H9 (cell line): ENCODE measurements at regions not wholly inside any gene's neighbourhood (a gene's known extent, or its start where the extent isn't known, plus 50 kb on each side); places are given as distances from the start of the nearest gene placed in this dataset.

Source experiments
- DNase-seq: peaks from one replicate; pipeline ENCODE4 v3.0.0-alpha.2; 2017
- H2AFZ ChIP-seq: one replicate; pipeline ENCODE4 v1.6.1; 2013; ENCODE audit warnings: mild to moderate bottlenecking, low read length, control low read depth, moderate library complexity
- H2AK5ac ChIP-seq: 2 replicates; pipeline ENCODE4 v1.6.1; 2013; ENCODE audit warnings: low read length, control low read depth, mixed read lengths; ENCODE audit not compliant: insufficient read length
- H2BK120ac ChIP-seq: one replicate; pipeline ENCODE4 v1.6.1; 2013; ENCODE audit warnings: low read depth, mild to moderate bottlenecking, low read length, control low read depth, inconsistent platforms; ENCODE audit not compliant: poor library complexity, severe bottlenecking
- H2BK12ac ChIP-seq: 2 replicates; pipeline ENCODE4 v1.6.1; 2013; ENCODE audit warnings: low read length, control low read depth, mixed read lengths, low read depth; ENCODE audit not compliant: insufficient read length
- H2BK15ac ChIP-seq: 2 replicates; pipeline ENCODE4 v1.6.1; 2013; ENCODE audit warnings: low read depth, low read length, control low read depth
- H2BK20ac ChIP-seq: one replicate; pipeline ENCODE4 v1.6.1; 2013; ENCODE audit warnings: low read depth, mild to moderate bottlenecking, low read length, control low read depth, inconsistent platforms; ENCODE audit not compliant: poor library complexity, severe bottlenecking
- H2BK5ac ChIP-seq: 2 replicates; pipeline ENCODE4 v1.6.1; 2013; ENCODE audit warnings: low read length, control low read depth, mixed read lengths; ENCODE audit not compliant: insufficient read length
- H3K14ac ChIP-seq: 2 replicates; pipeline ENCODE4 v1.6.1; 2013; ENCODE audit warnings: low read length, control low read depth; ENCODE audit not compliant: insufficient read depth
- H3K18ac ChIP-seq: 2 replicates; pipeline ENCODE4 v1.6.1; 2013; ENCODE audit warnings: low read depth, mild to moderate bottlenecking, mixed read lengths, low read length, control low read depth; ENCODE audit not compliant: insufficient read length
- H3K23ac ChIP-seq: 2 replicates; pipeline ENCODE4 v1.6.1; 2013; ENCODE audit warnings: low read length, control low read depth, mixed read lengths, low read depth; ENCODE audit not compliant: insufficient read length
- H3K23me2 ChIP-seq: 2 replicates; pipeline ENCODE4 v1.6.1; 2013; ENCODE audit warnings: low read depth, mild to moderate bottlenecking, mixed read lengths, low read length, control low read depth; ENCODE audit not compliant: insufficient read length, poor library complexity, severe bottlenecking
- H3K27ac ChIP-seq: 2 replicates; pipeline ENCODE4 v1.5.1; 2013; ENCODE audit warnings: low read length, control low read depth, mixed read lengths, low read depth; ENCODE audit not compliant: insufficient read length
- H3K27me3 ChIP-seq: 2 replicates; pipeline ENCODE4 v1.6.1; 2013; ENCODE audit warnings: low read length, control low read depth, inconsistent platforms; ENCODE audit not compliant: insufficient read depth
- H3K4ac ChIP-seq: 2 replicates; pipeline ENCODE4 v1.6.1; 2013; ENCODE audit warnings: low read depth, mild to moderate bottlenecking, control low read depth, inconsistent platforms, low read length, moderate library complexity
- H3K4me1 ChIP-seq: 2 replicates; pipeline ENCODE4 v1.6.1; 2013; ENCODE audit warnings: low read length, control low read depth, inconsistent platforms; ENCODE audit not compliant: insufficient read depth
- H3K4me2 ChIP-seq: 2 replicates; pipeline ENCODE4 v1.6.1; 2013; ENCODE audit warnings: low read length, control low read depth, mixed read lengths; ENCODE audit not compliant: insufficient read length, insufficient read depth
- H3K56ac ChIP-seq: 2 replicates; pipeline ENCODE4 v1.6.1; 2013; ENCODE audit warnings: low read depth, mild to moderate bottlenecking, mixed read lengths, low read length, control low read depth; ENCODE audit not compliant: insufficient read length
- H3K79me1 ChIP-seq: 2 replicates; pipeline ENCODE4 v1.6.1; 2013; ENCODE audit warnings: low read depth, mild to moderate bottlenecking, moderate library complexity, low read length, control low read depth, inconsistent platforms; ENCODE audit not compliant: insufficient read depth, poor library complexity, severe bottlenecking
- H3K79me2 ChIP-seq: 2 replicates; pipeline ENCODE4 v1.6.1; 2013; ENCODE audit warnings: low read length, control low read depth, inconsistent platforms; ENCODE audit not compliant: insufficient read depth
- H3K9ac ChIP-seq: 2 replicates; pipeline ENCODE4 v1.6.1; 2013; ENCODE audit warnings: low read length, control low read depth, mixed read lengths; ENCODE audit not compliant: insufficient read length; ENCODE audit errors: extremely low read depth
- H3K9me3 ChIP-seq: one replicate; pipeline ENCODE4 v1.6.1; 2013; ENCODE audit warnings: low read depth, low read length, inconsistent platforms; ENCODE audit not compliant: control insufficient read depth
- H3T11ph ChIP-seq: one replicate; pipeline ENCODE4 v1.6.1; 2013; ENCODE audit warnings: mild to moderate bottlenecking, low read length, control low read depth, inconsistent platforms
- H4K20me1 ChIP-seq: one replicate; pipeline ENCODE4 v1.6.1; 2013; ENCODE audit not compliant: control insufficient read depth, insufficient read length, insufficient read depth
- H4K5ac ChIP-seq: 2 replicates; pipeline ENCODE4 v1.6.1; 2013; ENCODE audit warnings: low read depth, mild to moderate bottlenecking, mixed read lengths, low read length, control low read depth; ENCODE audit not compliant: insufficient read length
- H4K8ac ChIP-seq: replicated peaks from 2 replicates; pipeline ENCODE4 v1.6.1; 2013; ENCODE audit warnings: low read length, control low read depth, mixed read lengths, low read depth; ENCODE audit not compliant: insufficient read length
- H4K91ac ChIP-seq: 2 replicates; pipeline ENCODE4 v1.6.1; 2013; ENCODE audit warnings: low read depth, mild to moderate bottlenecking, moderate library complexity, mixed read lengths, low read length, control low read depth; ENCODE audit not compliant: insufficient read length
- H3K27ac Mint-ChIP-seq, 3 experiments: 2 replicates in 2 of 3; 3 replicates in 1 of 3; pipeline ENCODE4 v1.8.0; 2020 to 2021; ENCODE audit warnings: mixed read lengths in 3 of 3, mild to moderate bottlenecking in 1 of 3, moderate library complexity in 1 of 3
- H3K27me3 Mint-ChIP-seq: 2 replicates; pipeline ENCODE4 v1.8.0; 2021; ENCODE audit warnings: low read depth, mild to moderate bottlenecking, moderate library complexity, mixed read lengths
- H3K36me3 Mint-ChIP-seq, 3 experiments: 2 replicates in 2 of 3; 3 replicates in 1 of 3; pipeline ENCODE4 v1.8.0; 2020 to 2021; ENCODE audit warnings: low read depth in 3 of 3, mixed read lengths in 3 of 3; ENCODE audit not compliant: insufficient read depth in 1 of 3
- H3K4me1 Mint-ChIP-seq, 2 experiments: 2 replicates each; pipeline ENCODE4 v1.8.0; 2020; ENCODE audit warnings: mixed read lengths in 2 of 2
- H3K4me3 Mint-ChIP-seq, 2 experiments: 2 replicates in 1 of 2; 3 replicates in 1 of 2; pipeline ENCODE4 v1.8.0; 2020 to 2021; ENCODE audit warnings: mild to moderate bottlenecking in 2 of 2, mixed read lengths in 2 of 2, moderate library complexity in 1 of 2
- H3K9me3 Mint-ChIP-seq, 2 experiments: 2 replicates in 1 of 2; 3 replicates in 1 of 2; pipeline ENCODE4 v1.8.0; 2020; ENCODE audit warnings: mild to moderate bottlenecking in 2 of 2, mixed read lengths in 2 of 2, moderate library complexity in 1 of 2
- CTCF ChIP-seq: fragments of 200-600 bp; sonication (generic); conservative IDR thresholded peaks from 3 replicates; pipeline ENCODE4 v1.8.0; 2021; ENCODE audit warnings: antibody characterized with exemption, mild to moderate bottlenecking
- WGBS: extraction: QIAGEN DNeasy Blood & Tissue Kit; methylation state at CpG from one replicate; pipeline ENCODE4 v1.1.7; 2013; ENCODE audit warnings: missing lambda C conversion rate, low lambda C conversion rate, mixed read lengths; ENCODE audit not compliant: insufficient read length; ENCODE audit errors: extremely low coverage; 5-methylcytosine and 5-hydroxymethylcytosine counted together

GRCh38 chr1:11377954-11378353 is 101.0 kb upstream of the DISP3 start:
- no peak overlapping the region for H2BK120ac ChIP-seq
- DNase-seq = no peak
- Mint-ChIP-seq H3K27ac (no peak overlapping the region), H3K4me3 (no peak overlapping the region), H3K4me1 (peaks cover 10 to 18% of the 10 kb centered on the region in 2 experiments), H3K27me3 (peaks cover 8% of the 10 kb centered on the region), H3K36me3 (no peaks in the 10 kb centered on the region; a peak in 1 of 7 replicates), H3K9me3 (no peaks in the 10 kb centered on the region)
- H4K5ac ChIP-seq = no peak overlapping the region
- no peak overlapping the region for H2BK5ac ChIP-seq
- H3K4me2 ChIP-seq = no peak overlapping the region
- H3K56ac ChIP-seq = no peak overlapping the region
- no peak overlapping the region for H3T11ph ChIP-seq
- no peak overlapping the region for H4K91ac ChIP-seq
- H3K9me3 ChIP-seq = no peaks in the 10 kb centered on the region
- no CpG with 5 or more reads among the region's 4 CpGs for WGBS
- no peak overlapping the region for H2AK5ac ChIP-seq
- no peaks in the 10 kb centered on the region; the same call in 1 of the 2 replicates for H3K4me1 ChIP-seq
- no peaks in the 10 kb centered on the region for H3K79me2 ChIP-seq
- H2AFZ ChIP-seq = no peak overlapping the region
- no peak overlapping the region for H2BK12ac ChIP-seq
- no peak overlapping the region for H3K9ac ChIP-seq
- no peaks in the 10 kb centered on the region for H3K27me3 ChIP-seq
- H2BK20ac ChIP-seq = no peak overlapping the region
- H3K79me1 ChIP-seq = no peaks in the 10 kb centered on the region
- H3K23ac ChIP-seq = no peak overlapping the region
- H3K18ac ChIP-seq = no peak overlapping the region
- H4K20me1 ChIP-seq = no peaks in the 10 kb centered on the region
- H4K8ac ChIP-seq = no peak overlapping the region
- H2BK15ac ChIP-seq = no peak overlapping the region
- no peak overlapping the region for H3K27ac ChIP-seq
- H3K23me2 ChIP-seq = no peaks in the 10 kb centered on the region
- no peak overlapping the region for H3K14ac ChIP-seq
- H3K4ac ChIP-seq = no peak overlapping the region
- TF ChIP-seq CTCF = no peak
